ENCODE measurements at regions not wholly inside any gene's neighbourhood (a gene's known extent, or its start where the extent isn't known, plus 50 kb on each side); places are given as distances from the start of the nearest gene placed in this dataset.

- no peak for TF ChIP-seq CTCF (IDR thresholded peaks at IDR 0.05)
- no peak for TF ChIP-seq POLR2A (IDR thresholded peaks at IDR 0.05)
Measured at GRCh38 chr20:24738981-24739633, 210.0 kb upstream of the CST7 start.

Data from esophagus squamous epithelium (tissue), 4 donors.